ENCODE measurements at regions not wholly inside any gene's neighbourhood (a gene's known extent, or its start where the extent isn't known, plus 50 kb on each side); places are given as distances from the start of the nearest gene placed in this dataset.

DNA sequence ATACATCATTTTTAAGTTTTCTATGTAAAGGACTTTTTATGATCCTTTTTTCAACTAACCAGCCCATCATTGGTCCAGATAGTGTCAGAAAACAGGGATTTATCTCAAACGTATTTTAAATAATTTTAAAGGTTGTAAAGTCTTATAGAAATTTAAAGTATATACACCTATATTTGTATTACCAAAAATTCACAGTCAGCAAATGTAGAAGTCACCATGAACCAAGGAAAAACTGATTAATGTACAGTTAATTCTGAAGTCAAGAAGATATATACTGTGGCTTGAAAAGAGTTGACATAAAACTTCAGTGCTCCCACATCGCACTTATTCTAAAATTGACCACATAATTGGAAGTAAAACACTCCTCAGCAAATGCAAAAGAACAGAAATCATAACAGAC is 52.4 kb upstream of the MAP2 start:
- TF ChIP-seq, protein P1, sequence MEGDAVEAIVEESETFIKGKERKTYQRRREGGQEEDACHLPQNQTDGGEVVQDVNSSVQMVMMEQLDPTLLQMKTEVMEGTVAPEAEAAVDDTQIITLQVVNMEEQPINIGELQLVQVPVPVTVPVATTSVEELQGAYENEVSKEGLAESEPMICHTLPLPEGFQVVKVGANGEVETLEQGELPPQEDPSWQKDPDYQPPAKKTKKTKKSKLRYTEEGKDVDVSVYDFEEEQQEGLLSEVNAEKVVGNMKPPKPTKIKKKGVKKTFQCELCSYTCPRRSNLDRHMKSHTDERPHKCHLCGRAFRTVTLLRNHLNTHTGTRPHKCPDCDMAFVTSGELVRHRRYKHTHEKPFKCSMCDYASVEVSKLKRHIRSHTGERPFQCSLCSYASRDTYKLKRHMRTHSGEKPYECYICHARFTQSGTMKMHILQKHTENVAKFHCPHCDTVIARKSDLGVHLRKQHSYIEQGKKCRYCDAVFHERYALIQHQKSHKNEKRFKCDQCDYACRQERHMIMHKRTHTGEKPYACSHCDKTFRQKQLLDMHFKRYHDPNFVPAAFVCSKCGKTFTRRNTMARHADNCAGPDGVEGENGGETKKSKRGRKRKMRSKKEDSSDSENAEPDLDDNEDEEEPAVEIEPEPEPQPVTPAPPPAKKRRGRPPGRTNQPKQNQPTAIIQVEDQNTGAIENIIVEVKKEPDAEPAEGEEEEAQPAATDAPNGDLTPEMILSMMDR (IDR thresholded peaks at IDR 0.05), result no peak
- Histone ChIP-seq H3K27me3 (ENCODE audit: control insufficient read depth, insufficient read depth, low read length) (no peaks in the 10 kb centered on the region), H3K36me3 (ENCODE audit: control insufficient read depth, insufficient read depth, low read length) (no peaks in the 10 kb centered on the region), H3K79me2 (no peaks in the 10 kb centered on the region), H3K4me2 (ENCODE audit: low read length) (no peak overlapping the region), H2AFZ (no peak overlapping the region), H3K9me3 (ENCODE audit: control insufficient read depth, low read length) (no peaks in the 10 kb centered on the region), H3K4me1 (peaks cover 5% of the 10 kb centered on the region), H3K9ac (no peak overlapping the region), H3K27ac (no peak overlapping the region), H3K4me3 (ENCODE audit: low read depth, low read length) (no peak overlapping the region)
